Smooth muscle cell of the brain vasculature (primary cell): ENCODE measurements at regions not wholly inside any gene's neighbourhood (a gene's known extent, or its start where the extent isn't known, plus 50 kb on each side); places are given as distances from the start of the nearest gene placed in this dataset.
"Not testable (repeated sequence)": the region's sequence is repeated elsewhere in the genome, so short reads cannot be mapped to it uniquely, and the experiment has no call there.

ENCODE experiments used
- DNase-seq: peaks from one replicate; pipeline ENCODE4 v3.0.0-alpha.2; 2012; ENCODE audit warnings: low read depth, low spot score

DNA sequence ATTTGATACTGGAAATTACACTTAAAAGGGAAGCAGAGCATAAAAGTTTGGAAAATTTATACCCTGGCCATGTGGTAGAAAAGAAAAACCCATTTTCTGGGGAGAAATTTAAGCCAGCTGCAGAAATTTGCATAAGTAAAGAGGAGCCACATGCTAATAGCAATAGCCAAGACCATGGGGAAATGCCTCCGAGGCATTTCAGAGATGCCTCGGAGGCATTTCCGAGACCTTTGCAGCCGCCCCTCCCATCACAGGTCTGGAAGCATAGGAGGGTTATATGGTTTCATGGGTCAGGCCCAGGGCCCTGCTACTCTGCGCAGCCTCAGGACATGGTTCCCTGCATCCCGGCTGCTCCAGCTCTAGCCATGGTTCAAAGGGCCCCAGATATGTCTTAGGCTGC, 49.9 kb upstream of the NBPF11 start:
- not testable (repeated sequence) for DNase-seq
